ENCODE measurements at regions not wholly inside any gene's neighbourhood (a gene's known extent, or its start where the extent isn't known, plus 50 kb on each side); places are given as distances from the start of the nearest gene placed in this dataset.

GRCh38 chr2:224145751-224146355, 106.8 kb upstream of the SERPINE2 start:
- Histone ChIP-seq H3K27me3 (no peaks in the 10 kb centered on the region), H3K36me3 (no peaks in the 10 kb centered on the region), H3K4me1 (no peaks in the 10 kb centered on the region), H3K4me3 (no peak overlapping the region), H3K9me3 (no peaks in the 10 kb centered on the region), H3K27ac (no peak overlapping the region)
- WGBS, 2 donors (ENCODE audit: low coverage in 1 of 2): 58 to 62% methylated on average over 2 to 3 of the region's 3 CpGs
- no peak for TF ChIP-seq POLR2AphosphoS5 (IDR thresholded peaks at IDR 0.05)
- no peak for TF ChIP-seq EP300 (IDR thresholded peaks at IDR 0.05)
- TF ChIP-seq CTCF (IDR thresholded peaks at IDR 0.05): no peak
- TF ChIP-seq POLR2A (IDR thresholded peaks at IDR 0.05): no peak
- ATAC-seq: peak; percentile 40

- H3K9me3 ChIP-seq: no peaks in the 10 kb centered on the region
Observed at GRCh38 chr2:224143526-224143925, 104.4 kb upstream of the SERPINE2 start.

GRCh38 chr2:224142397-224143312, 103.6 kb upstream of the SERPINE2 start:
- ATAC-seq: peak; percentile 80
- H3K9me3 ChIP-seq: no peaks in the 10 kb centered on the region
- no peaks in the 10 kb centered on the region for H3K27me3 ChIP-seq
- no peak overlapping the region for H3K4me3 ChIP-seq
- H3K4me1 ChIP-seq: no peaks in the 10 kb centered on the region
- 33 to 39% methylated on average over 4 of the region's 4 CpGs for WGBS, 2 donors (ENCODE audit: low coverage in 1 of 2)
- H3K27ac ChIP-seq: no peak overlapping the region
- TF ChIP-seq CTCF (IDR thresholded peaks at IDR 0.05): peak in 1 of 4 experiments; percentile 28
- no peak for TF ChIP-seq EP300 (IDR thresholded peaks at IDR 0.05)
- no peaks in the 10 kb centered on the region for H3K36me3 ChIP-seq

More at GRCh38 chr2:224143526-224143925, 104.4 kb upstream of the SERPINE2 start:
- H3K36me3 ChIP-seq: no peaks in the 10 kb centered on the region
- no peaks in the 10 kb centered on the region for H3K4me1 ChIP-seq
- WGBS, 2 donors (ENCODE audit: low coverage in 1 of 2): 67 to 73% methylated on average over 1 of the region's 1 CpG
- no peak for TF ChIP-seq EP300 (IDR thresholded peaks at IDR 0.05)
- TF ChIP-seq POLR2A (IDR thresholded peaks at IDR 0.05): no peak
- TF ChIP-seq CTCF (IDR thresholded peaks at IDR 0.05): no peak
- TF ChIP-seq POLR2AphosphoS5 (IDR thresholded peaks at IDR 0.05): no peak
- no peak for ATAC-seq
- H3K4me3 ChIP-seq: no peak overlapping the region
- H3K27me3 ChIP-seq: no peaks in the 10 kb centered on the region
- H3K27ac ChIP-seq: no peak overlapping the region

GRCh38 chr2:224141304-224141703, 102.2 kb upstream of the SERPINE2 start:
- no peak overlapping the region for H3K27ac ChIP-seq
- no peaks in the 10 kb centered on the region for H3K27me3 ChIP-seq
- H3K9me3 ChIP-seq: no peaks in the 10 kb centered on the region
- no peaks in the 10 kb centered on the region for H3K4me1 ChIP-seq
- no peaks in the 10 kb centered on the region for H3K36me3 ChIP-seq
- TF ChIP-seq CTCF (IDR thresholded peaks at IDR 0.05) (no peak), POLR2AphosphoS5 (IDR thresholded peaks at IDR 0.05) (no peak), POLR2A (IDR thresholded peaks at IDR 0.05) (no peak), EP300 (IDR thresholded peaks at IDR 0.05) (no peak)
- H3K4me3 ChIP-seq: no peak overlapping the region
- 84 to 87% methylated on average over 4 of the region's 4 CpGs for WGBS, 2 donors (ENCODE audit: low coverage in 1 of 2)
- no peak for ATAC-seq

Data from gastroesophageal sphincter (tissue), 4 donors.